H1 (cell line): ENCODE measurements at regions not wholly inside any gene's neighbourhood (a gene's known extent, or its start where the extent isn't known, plus 50 kb on each side); places are given as distances from the start of the nearest gene placed in this dataset.

Source experiments
- CTCF ChIA-PET: fragments of 300-600 bp; sonication (Branson Sonifier 250); formaldehyde crosslinking; loops from one replicate; lab custom pipeline; 2021; ENCODE audit not compliant: partially characterized antibody; lab: Charles Lee
- POLR2A ChIA-PET: fragments of 300-600 bp; sonication (Branson Sonifier 250); formaldehyde crosslinking; loops from one replicate; lab custom pipeline; 2021; ENCODE audit warnings: inconsistent platforms; ENCODE audit not compliant: partially characterized antibody; lab: Charles Lee
- DNase-seq, 2 experiments: peaks; one replicate each; pipeline versions ENCODE4 v3.0.0 to v3.0.0-alpha.2; 2010 to 2022; ENCODE audit warnings: low spot score in 2 of 2, low read depth in 1 of 2, mixed read lengths in 1 of 2
- FAIRE-seq: peaks from 2 replicates; lab custom pipeline; 2011; peaks lifted over from hg19 to GRCh38; lab: Jason Lieb, UNC
- H2AFZ ChIP-seq: 2 replicates; pipeline ENCODE4 v1.8.1; 2012; ENCODE audit warnings: low read length, inconsistent platforms
- H2AK5ac ChIP-seq: 2 replicates; pipeline ENCODE4 v1.6.1; 2013; ENCODE audit warnings: low read depth, low read length
- H2BK120ac ChIP-seq: replicated peaks from 2 replicates; pipeline ENCODE3; 2013; ENCODE audit warnings: low read depth, low read length, inconsistent platforms
- H2BK12ac ChIP-seq: 2 replicates; pipeline ENCODE4 v1.6.1; 2013; ENCODE audit warnings: low read depth, low read length
- H2BK15ac ChIP-seq: 2 replicates; pipeline ENCODE4 v1.6.1; 2013; ENCODE audit warnings: low read length
- H2BK20ac ChIP-seq: 2 replicates; pipeline ENCODE4 v1.6.1; 2013; ENCODE audit warnings: low read length
- H2BK5ac ChIP-seq: 2 replicates; pipeline ENCODE4 v1.6.1; 2013; ENCODE audit warnings: low read depth, low read length
- H3K14ac ChIP-seq: 2 replicates; pipeline ENCODE4 v1.6.1; 2013; ENCODE audit warnings: inconsistent platforms; ENCODE audit not compliant: insufficient read length
- H3K18ac ChIP-seq: 2 replicates; pipeline ENCODE4 v1.6.1; 2013; ENCODE audit warnings: low read length; ENCODE audit errors: extremely low read depth
- H3K23ac ChIP-seq: 2 replicates; pipeline ENCODE4 v1.6.1; 2013; ENCODE audit warnings: inconsistent platforms; ENCODE audit not compliant: insufficient read length
- H3K23me2 ChIP-seq: 2 replicates; pipeline ENCODE4 v1.6.1; 2013; ENCODE audit warnings: low read depth, low read length
- H3K27ac ChIP-seq: 2 replicates; pipeline ENCODE4 v1.6.1; 2011; ENCODE audit warnings: low read depth, low read length, inconsistent platforms
- H3K27me3 ChIP-seq, 4 experiments: replicated peaks in 1 of 4; 1 replicate in 1 of 4; 2 replicates in 3 of 4; pipeline versions ENCODE4 v1.6.1 to v1.8.1; 2011 to 2013; ENCODE audit warnings: low read length in 3 of 4, mild to moderate bottlenecking in 3 of 4, inconsistent platforms in 2 of 4, mixed read lengths in 2 of 4, moderate library complexity in 1 of 4; ENCODE audit not compliant: control insufficient read depth in 3 of 4, insufficient read depth in 3 of 4; ENCODE audit errors: extremely low read depth in 1 of 4
- H3K36me3 ChIP-seq, 4 experiments: 2 replicates each; pipeline versions ENCODE4 v1.6.1 to v1.8.1; 2011 to 2013; ENCODE audit warnings: mild to moderate bottlenecking in 4 of 4, low read length in 3 of 4, moderate library complexity in 2 of 4, control low read depth in 1 of 4, inconsistent platforms in 1 of 4; ENCODE audit not compliant: insufficient read depth in 4 of 4, control insufficient read depth in 2 of 4
- H3K4ac ChIP-seq: replicated peaks from 2 replicates; pipeline ENCODE3; 2013; ENCODE audit warnings: low read length, low read depth, mixed read lengths, inconsistent platforms; ENCODE audit not compliant: insufficient read length
- H3K4me1 ChIP-seq, 4 experiments: replicated peaks in 1 of 4; 1 replicate in 1 of 4; 2 replicates in 3 of 4; pipeline versions ENCODE4 v1.6.1 to v1.8.1; 2011 to 2013; ENCODE audit warnings: low read length in 3 of 4, inconsistent platforms in 2 of 4, mixed read lengths in 1 of 4; ENCODE audit not compliant: insufficient read depth in 4 of 4, control insufficient read depth in 3 of 4
- H3K4me2 ChIP-seq, 2 experiments: 2 replicates each; pipeline versions ENCODE4 v1.6.1 to v1.8.1; 2011 to 2013; ENCODE audit warnings: low read depth in 2 of 2, low read length in 2 of 2, control low read depth in 1 of 2, inconsistent platforms in 1 of 2, mild to moderate bottlenecking in 1 of 2; ENCODE audit not compliant: insufficient read depth in 1 of 2
- H3K4me3 ChIP-seq, 4 experiments: fragments of 200-600, 300-600 bp in 1 of 4; sonication (generic), shearing (Covaris generic), sonication (Bioruptor Twin) in 1 of 4; 2 replicates each; pipeline versions ENCODE4 v1.5.1 to v1.8.1; 2011 to 2016; ENCODE audit warnings: low read length in 4 of 4, low read depth in 3 of 4, control low read depth in 2 of 4, inconsistent platforms in 2 of 4, mild to moderate bottlenecking in 2 of 4, mixed read lengths in 1 of 4, moderate library complexity in 1 of 4; ENCODE audit not compliant: insufficient read depth in 2 of 4; ENCODE audit errors: extremely low read depth in 1 of 4
- H3K56ac ChIP-seq: replicated peaks from 2 replicates; pipeline ENCODE3; 2013; ENCODE audit warnings: low read depth, mild to moderate bottlenecking, mixed read lengths, low read length, inconsistent platforms; ENCODE audit not compliant: insufficient read length
- H3K79me1 ChIP-seq: 2 replicates; pipeline ENCODE4 v1.6.1; 2013; ENCODE audit warnings: low read depth, low read length, control low read depth
- H3K79me2 ChIP-seq, 2 experiments: 2 replicates each; pipeline versions ENCODE4 v1.6.1 to v1.8.1; 2012 to 2013; ENCODE audit warnings: low read length in 2 of 2, mild to moderate bottlenecking in 2 of 2, inconsistent platforms in 1 of 2; ENCODE audit not compliant: insufficient read depth in 2 of 2, control insufficient read depth in 1 of 2
- H3K9ac ChIP-seq, 4 experiments: replicated peaks in 1 of 4; 1 replicate in 1 of 4; 2 replicates in 3 of 4; pipeline versions ENCODE4 v1.6.1 to v1.8.1; 2011 to 2013; ENCODE audit warnings: low read depth in 3 of 4, low read length in 3 of 4, control low read depth in 2 of 4, mild to moderate bottlenecking in 2 of 4, moderate library complexity in 2 of 4, inconsistent platforms in 1 of 4; ENCODE audit errors: extremely low read depth in 1 of 4
- H3K9me3 ChIP-seq, 2 experiments: 2 replicates each; pipeline versions ENCODE4 v1.6.1 to v1.8.1; 2012 to 2013; ENCODE audit warnings: mild to moderate bottlenecking in 2 of 2, moderate library complexity in 2 of 2, control low read depth in 1 of 2, inconsistent platforms in 1 of 2, low read depth in 1 of 2, low read length in 1 of 2, mixed read lengths in 1 of 2; ENCODE audit not compliant: insufficient read depth in 2 of 2
- H4K20me1 ChIP-seq, 2 experiments: replicated peaks in 1 of 2; 2 replicates each; pipeline versions ENCODE3 to v1.8.1; 2011 to 2013; ENCODE audit warnings: inconsistent platforms in 2 of 2, low read length in 2 of 2, mild to moderate bottlenecking in 1 of 2; ENCODE audit not compliant: insufficient read depth in 2 of 2, control insufficient read depth in 1 of 2
- H4K5ac ChIP-seq: 2 replicates; pipeline ENCODE4 v1.6.1; 2013; ENCODE audit warnings: low read length, low read depth, mixed read lengths, inconsistent platforms; ENCODE audit not compliant: insufficient read length
- H4K8ac ChIP-seq: 2 replicates; pipeline ENCODE4 v1.8.0; 2013; ENCODE audit warnings: mild to moderate bottlenecking, moderate library complexity, low read length, inconsistent platforms; ENCODE audit not compliant: insufficient read depth; ENCODE audit errors: extremely low read depth
- H4K91ac ChIP-seq: replicated peaks from 2 replicates; pipeline ENCODE3; 2013; ENCODE audit warnings: low read length, mixed read lengths, inconsistent platforms; ENCODE audit not compliant: insufficient read length
- BACH1 ChIP-seq: IDR thresholded peaks from 2 replicates; pipeline ENCODE4 v1.6.1; 2012; ENCODE audit warnings: low read length, improper control_type of control experiment
- CHD1 ChIP-seq: IDR thresholded peaks from 2 replicates; pipeline ENCODE4 v1.6.1; 2012; ENCODE audit warnings: low read depth, low read length, improper control_type of control experiment
- CTCF ChIP-seq, 3 experiments: IDR thresholded peaks; 1 replicate in 2 of 3; 2 replicates in 1 of 3; pipeline versions ENCODE4 v1.5.1 to v1.6.1; 2011; ENCODE audit warnings: low read length in 3 of 3, mild to moderate bottlenecking in 3 of 3, inconsistent platforms in 2 of 3, low read depth in 1 of 3, moderate library complexity in 1 of 3; ENCODE audit not compliant: insufficient read depth in 1 of 3; ENCODE audit errors: control extremely low read depth in 1 of 3
- HDAC2 ChIP-seq, 2 experiments: fragments of 300-600 bp in 1 of 2; sonication (generic) in 1 of 2; IDR thresholded peaks; 2 replicates each; pipeline ENCODE4 v1.6.1; 2011 to 2012; ENCODE audit warnings: low read depth in 2 of 2, low read length in 2 of 2, mild to moderate bottlenecking in 2 of 2, moderate library complexity in 2 of 2, borderline replicate concordance in 1 of 2, inconsistent platforms in 1 of 2
- SAP30 ChIP-seq: fragments of 300-600 bp; sonication (generic); IDR thresholded peaks from 2 replicates; pipeline ENCODE4 v1.7.1; 2012; ENCODE audit warnings: low read length, moderate library complexity, mild to moderate bottlenecking, inconsistent platforms; ENCODE audit not compliant: insufficient read depth, insufficient replicate concordance
- SRF ChIP-seq: IDR thresholded peaks from 2 replicates; pipeline ENCODE4 v1.6.1; 2011; ENCODE audit warnings: mild to moderate bottlenecking, low read depth, low read length, moderate library complexity
- TCF12 ChIP-seq: IDR thresholded peaks from 2 replicates; pipeline ENCODE4 v1.6.1; 2011; ENCODE audit warnings: low read depth, mild to moderate bottlenecking, low read length
- TEAD4 ChIP-seq: IDR thresholded peaks from 2 replicates; pipeline ENCODE4 v1.6.1; 2012; ENCODE audit warnings: low read depth, low read length, inconsistent platforms, mixed read lengths
- USF2 ChIP-seq: IDR thresholded peaks from 2 replicates; pipeline ENCODE4 v1.6.1; 2011; ENCODE audit warnings: low read length, improper control_type of control experiment
- YY1 ChIP-seq: IDR thresholded peaks from 2 replicates; pipeline ENCODE4 v1.6.1; 2011; ENCODE audit warnings: low read depth, mild to moderate bottlenecking, low read length
- WGBS, 2 experiments: shearing (Covaris generic) in 1 of 2; methylation state at CpG; one replicate each; pipeline versions ENCODE4 v1.1.6 to v1.1.7; 2013 to 2015; ENCODE audit warnings: low lambda C conversion rate in 2 of 2, mixed read lengths in 2 of 2, inconsistent platforms in 1 of 2, low coverage in 1 of 2, missing lambda C conversion rate in 1 of 2; ENCODE audit not compliant: insufficient replicate concordance in 2 of 2, insufficient coverage in 1 of 2, insufficient read length in 1 of 2; ENCODE audit errors: extremely low coverage in 1 of 2, missing lambda C conversion rate in 1 of 2; 5-methylcytosine and 5-hydroxymethylcytosine counted together

- Histone ChIP-seq H4K5ac (no peak overlapping the region), H2BK120ac (no peak overlapping the region), H3K23ac (no peak overlapping the region), H3K14ac (no peak overlapping the region), H2BK5ac (no peak overlapping the region), H3K4me2 (no peak overlapping the region), H2BK20ac (no peak overlapping the region), H4K20me1 (no peaks in the 10 kb centered on the region), H3K9me3 (no peaks in the 10 kb centered on the region), H3K27ac (no peak overlapping the region), H2BK15ac (no peak overlapping the region), H3K23me2 (no peaks in the 10 kb centered on the region), H3K79me1 (no peaks in the 10 kb centered on the region), H3K27me3 (no peaks in the 10 kb centered on the region), H3K56ac (no peak overlapping the region), H4K91ac (no peak overlapping the region), H2AFZ (no peak overlapping the region), H3K9ac (no peak overlapping the region), H3K79me2 (no peaks in the 10 kb centered on the region), H3K4ac (no peak overlapping the region), H3K36me3 (no peaks in the 10 kb centered on the region), H2BK12ac (no peak overlapping the region), H3K4me1 (no peaks in the 10 kb centered on the region), H3K4me3 (no peak overlapping the region), H4K8ac (no peak overlapping the region), H2AK5ac (no peak overlapping the region), H3K18ac (no peak overlapping the region)
- ChIA-PET CTCF (no interaction called here), POLR2A (no interaction called here)
- WGBS, 2 experiments = 64% methylated on average over 2 of the region's 2 CpGs; no CpG with 5 or more reads in 1 of the 2 experiments
- no peak for FAIRE-seq
- TF ChIP-seq USF2 (no peak), CTCF (IDR thresholded peaks at IDR 0.05; ENCODE audit: control extremely low read depth in 1 of 3, insufficient read depth in 1 of 3, low read depth in 1 of 3, low read length in 3 of 3) (no peak), CHD1 (no peak), SAP30 (no peak), YY1 (no peak), SRF (no peak), BACH1 (no peak), TCF12 (no peak), HDAC2 (IDR thresholded peaks at IDR 0.05; ENCODE audit: borderline replicate concordance in 1 of 2, low read depth in 2 of 2, low read length in 2 of 2) (no peak), TEAD4 (no peak)
- DNase-seq = no peak
Measured at GRCh38 chr3:65238652-65239051, 550.9 kb upstream of the ADAMTS9 start.
